Spleen (tissue), 7 donors: ENCODE measurements at regions not wholly inside any gene's neighbourhood (a gene's known extent, or its start where the extent isn't known, plus 50 kb on each side); places are given as distances from the start of the nearest gene placed in this dataset.

Source experiments
- CTCF ChIP-seq, 11 experiments: fragments of 200-600 bp in 7 of 11; fragments of 450-650 bp in 4 of 11; sonication (generic) in 4 of 11; IDR thresholded peaks in 8 of 11; conservative IDR thresholded peaks in 3 of 11; 1 replicate in 7 of 11; 2 replicates in 4 of 11; pipeline versions ENCODE4 v1.4.0 to v1.8.0; 2016 to 2021; ENCODE audit warnings: antibody characterized with exemption in 11 of 11, inconsistent platforms in 4 of 11, mild to moderate bottlenecking in 1 of 11
- POLR2A ChIP-seq, 3 donors: fragments of 450-650 bp; IDR thresholded peaks; one replicate each; pipeline ENCODE4 v1.5.1; 2017; ENCODE audit warnings: antibody characterized with exemption in 3 of 3, mild to moderate bottlenecking in 1 of 3
- donor health status: DM: no; HTN: no; CAD: no; lungs with moderate emphysema.
- donor health status: DM: no; HTN: no; CAD: no.
- donor health status: DM: no; HTN: no; CAD: no.

- TF ChIP-seq POLR2A (IDR thresholded peaks at IDR 0.05) (no peak), CTCF (IDR thresholded peaks at IDR 0.05 in 8 of 11, conservative IDR thresholded peaks at IDR 0.05 in 3 of 11) (no peak)
These were observed 196.9 kb downstream of the BCL11B start for GRCh38 chr14:99075061-99075460.
